Hippocampal formation (tissue), 2 donors: ENCODE measurements at regions not wholly inside any gene's neighbourhood (a gene's known extent, or its start where the extent isn't known, plus 50 kb on each side); places are given as distances from the start of the nearest gene placed in this dataset.

ENCODE experiments used
- DNase-seq, 2 donors: peaks; one replicate each; lab custom pipeline; 2025; lab: John Stamatoyannopoulos, UW

GRCh38 chr21:27704567-27705166, 737.8 kb upstream of the ADAMTS5 start:
- DNase-seq: no peak

GRCh38 chr21:27703791-27704190, 736.9 kb upstream of the ADAMTS5 start:
- DNase-seq: no peak

DNA sequence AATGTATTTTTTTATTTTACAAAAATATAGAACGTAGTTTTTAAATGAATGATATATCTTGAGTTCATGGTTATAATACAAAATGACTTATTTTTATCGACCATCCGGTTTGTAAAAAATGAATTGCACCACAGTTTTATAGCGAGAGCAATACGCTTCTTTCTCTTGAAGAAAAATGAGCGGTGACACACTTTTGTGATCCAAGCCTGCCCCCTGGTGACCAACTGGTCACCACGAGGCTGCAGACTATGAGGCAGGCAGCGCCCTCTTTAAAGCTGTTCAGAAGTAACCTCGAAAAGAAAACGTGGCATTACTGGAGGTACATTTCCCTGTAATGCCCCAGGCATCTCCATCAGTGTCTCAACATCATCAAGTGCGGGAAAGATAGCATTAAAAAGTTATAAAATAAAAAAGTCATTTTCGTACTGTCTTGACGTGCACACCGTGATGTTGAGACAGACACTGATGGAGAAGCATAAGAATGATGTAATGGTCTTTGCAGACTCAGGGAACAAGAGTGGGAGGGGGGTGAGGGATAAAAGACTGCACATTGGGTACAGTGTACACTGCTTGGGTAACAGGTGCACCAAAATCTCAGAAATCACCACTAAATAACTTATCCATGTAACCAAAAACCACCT, 734.2 kb upstream of the ADAMTS5 start:
- DNase-seq: peak; percentile 72 to 77

DNA sequence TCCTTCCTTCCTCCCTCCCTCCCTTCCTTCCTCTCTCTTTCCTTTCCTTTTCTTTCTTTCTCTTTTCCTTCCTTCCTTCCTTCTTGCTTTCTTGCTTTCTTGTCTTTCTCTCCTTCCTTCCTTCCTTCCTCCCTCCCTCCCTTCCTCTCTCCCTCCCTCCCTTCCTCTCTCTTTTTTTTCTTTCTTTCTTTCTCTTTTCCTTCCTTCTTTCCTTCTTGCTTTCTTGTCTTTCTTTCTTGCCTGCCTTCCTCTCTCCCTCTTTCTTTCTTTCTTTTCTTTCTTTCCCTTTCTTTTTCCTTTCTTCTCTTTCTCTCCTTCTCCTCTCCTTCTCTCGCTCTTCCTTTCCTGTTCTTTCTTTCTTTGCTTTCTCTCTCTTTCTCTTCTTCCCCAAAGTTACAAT, 728.4 kb upstream of the ADAMTS5 start:
- DNase-seq: no peak

DNA sequence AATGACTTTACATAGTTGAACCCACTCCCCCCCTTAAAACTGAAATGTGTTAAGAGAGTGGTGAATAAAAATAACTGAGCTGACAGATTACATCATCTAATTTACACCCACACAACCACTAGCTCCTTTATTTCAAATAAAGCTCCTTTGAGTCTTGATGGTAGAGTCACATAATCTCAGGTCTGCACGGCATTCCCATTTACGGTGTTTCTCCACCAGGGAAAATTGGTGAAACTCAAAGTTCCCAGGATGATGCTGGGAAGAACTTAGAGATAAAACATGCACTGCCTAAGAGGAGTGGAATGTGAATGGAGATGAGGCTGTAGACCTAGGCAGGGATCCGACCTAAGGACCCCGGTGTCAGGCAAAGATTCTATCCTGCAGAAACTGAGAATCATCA, 727.8 kb upstream of the ADAMTS5 start:
- DNase-seq: no peak

DNA sequence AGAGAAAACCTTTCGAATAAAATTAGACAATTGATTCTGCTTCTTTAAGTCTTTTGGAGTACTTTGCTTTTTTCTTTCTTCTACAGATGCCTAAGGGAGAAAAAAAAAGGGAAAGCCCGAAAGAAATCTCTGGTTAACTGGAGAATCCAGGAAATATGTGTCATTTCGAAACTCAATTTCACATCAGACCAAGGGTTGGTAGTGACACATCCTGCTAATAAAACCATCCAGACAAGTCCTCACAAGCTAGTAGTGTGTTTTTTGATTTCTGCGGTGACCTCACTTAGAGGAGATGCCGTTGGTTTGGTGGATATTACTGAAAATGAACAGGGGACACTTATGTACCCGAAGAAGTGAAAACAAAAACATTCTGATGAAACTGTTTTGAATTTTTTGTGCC, 726.5 kb upstream of the ADAMTS5 start:
- DNase-seq: no peak

GRCh38 chr21:27691516-27691915, 724.6 kb upstream of the ADAMTS5 start:
- DNase-seq: no peak

- no peak for DNase-seq
These were observed 724.1 kb upstream of the ADAMTS5 start for GRCh38 chr21:27691006-27691405.

- no peak for DNase-seq
These were observed 723.5 kb upstream of the ADAMTS5 start for GRCh38 chr21:27690426-27690825.

DNA sequence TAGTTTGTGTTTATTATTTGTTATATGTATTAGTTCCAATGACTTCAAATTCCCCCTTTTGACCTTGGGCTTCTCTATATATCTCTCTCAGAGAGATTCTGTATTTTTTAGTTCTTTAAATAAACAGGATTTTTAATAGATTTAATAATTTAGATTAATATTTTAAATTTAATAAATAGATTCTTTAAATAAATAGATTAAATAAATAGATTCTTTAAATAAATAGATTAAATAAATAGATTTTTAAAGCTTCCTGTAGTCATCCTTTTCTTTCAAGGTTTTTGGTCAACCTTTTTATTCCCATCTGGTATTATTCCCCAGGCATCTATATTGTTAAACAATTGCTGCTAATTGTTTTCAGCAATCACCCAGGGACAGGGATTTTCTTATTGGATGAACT, 721.9 kb upstream of the ADAMTS5 start:
- no peak for DNase-seq

GRCh38 chr21:27683292-27683691, 716.4 kb upstream of the ADAMTS5 start:
- no peak for DNase-seq

- no peak for DNase-seq
These were observed 715.0 kb upstream of the ADAMTS5 start for GRCh38 chr21:27681841-27682240.

DNA sequence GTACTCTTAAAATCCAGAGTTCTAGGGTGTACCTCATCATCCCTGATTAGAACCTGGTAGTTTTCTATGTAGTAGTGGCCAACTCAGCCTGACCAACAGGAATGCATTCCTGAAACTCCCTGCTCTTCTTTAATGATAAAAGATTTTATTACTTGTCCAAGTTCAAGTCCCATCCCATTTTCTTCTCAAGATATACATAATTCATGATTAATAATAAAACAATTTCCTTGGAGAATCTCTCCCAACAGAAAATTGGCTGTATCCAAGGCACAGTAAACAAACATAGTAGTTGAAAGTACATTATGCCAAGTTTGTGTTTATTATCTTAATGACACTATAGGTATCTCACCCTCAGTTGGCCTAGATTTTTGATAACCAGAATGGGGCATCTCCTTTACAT, 714.1 kb upstream of the ADAMTS5 start:
- DNase-seq: no peak

DNA sequence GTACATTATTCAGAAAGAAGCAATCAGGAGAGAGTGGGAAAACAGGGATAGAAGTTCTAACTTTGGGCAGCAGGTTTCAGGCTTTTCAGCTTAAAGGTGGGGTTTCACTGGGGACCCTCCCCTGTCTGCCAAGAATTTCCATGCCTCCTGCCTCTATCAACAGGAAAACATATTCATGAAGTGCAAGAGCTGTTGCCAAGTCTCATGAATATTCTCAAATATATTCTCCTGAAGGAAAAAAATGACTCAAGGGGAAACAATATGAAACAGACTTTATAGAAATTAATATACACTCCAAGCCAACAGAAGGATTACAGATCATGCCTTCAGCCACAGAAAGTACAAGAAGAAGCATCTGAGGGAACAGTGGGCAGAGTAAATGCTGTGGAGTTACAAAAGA, 713.3 kb upstream of the ADAMTS5 start:
- no peak for DNase-seq

DNA sequence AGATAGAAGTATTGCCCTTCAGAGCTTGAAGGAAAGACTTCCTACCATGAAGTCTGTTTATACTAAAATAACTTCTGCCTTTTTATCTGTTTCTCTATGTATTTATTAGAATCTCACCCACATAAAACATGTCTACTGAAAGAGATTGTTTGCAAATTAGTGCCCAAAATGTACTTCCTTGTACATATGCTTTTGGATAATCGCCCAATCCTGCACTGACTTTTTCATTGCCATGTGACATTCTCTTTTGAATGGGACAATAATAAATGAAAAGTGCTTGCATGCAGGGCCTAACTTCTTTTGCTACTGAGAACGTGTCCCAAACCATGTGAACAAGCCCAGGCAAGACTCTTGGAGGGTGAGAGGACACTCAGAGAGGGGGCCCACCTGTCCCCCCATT, 711.6 kb upstream of the ADAMTS5 start:
- no peak for DNase-seq

GRCh38 chr21:27677546-27677945, 710.7 kb upstream of the ADAMTS5 start:
- DNase-seq: no peak

DNA sequence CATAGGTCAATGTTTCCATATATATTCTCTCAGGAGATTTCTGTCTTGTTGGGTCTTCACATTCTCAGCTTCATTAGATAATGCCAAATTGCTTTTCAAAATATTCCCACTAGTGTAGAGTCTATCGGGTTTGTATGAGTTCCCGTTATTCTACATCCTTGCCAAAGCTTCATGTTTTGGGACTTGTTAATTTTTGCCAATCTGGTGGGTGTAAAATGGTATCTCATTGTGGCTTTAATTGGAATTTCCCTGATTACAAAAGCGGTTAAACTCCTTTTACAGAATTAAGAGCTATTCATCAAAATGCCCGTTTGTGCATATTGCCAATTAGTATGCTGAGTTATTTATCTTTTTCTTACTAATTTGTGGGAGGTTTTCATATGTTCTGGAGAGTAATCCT, 708.4 kb upstream of the ADAMTS5 start:
- no peak for DNase-seq

- no peak for DNase-seq
These were observed 707.2 kb upstream of the ADAMTS5 start for GRCh38 chr21:27674041-27674615.

DNA sequence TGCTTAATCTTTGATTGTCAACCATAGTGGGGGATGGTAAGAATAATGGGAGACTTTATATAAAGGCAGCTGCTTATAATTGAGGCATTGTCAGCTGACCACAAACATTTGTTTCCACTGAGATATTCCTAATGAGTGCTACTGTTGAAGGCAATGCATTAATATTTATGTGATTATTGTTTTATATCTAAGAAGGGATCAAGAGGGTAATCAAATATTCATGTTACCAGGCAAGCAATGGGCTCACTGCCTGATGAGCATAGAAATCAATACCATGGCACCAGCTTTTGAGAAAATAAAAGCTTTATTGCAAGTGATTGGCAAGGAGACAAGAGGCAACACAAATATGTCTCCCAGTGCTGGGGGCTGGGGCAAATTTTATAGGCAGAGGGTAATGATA, 706.7 kb upstream of the ADAMTS5 start:
- DNase-seq: no peak

DNA sequence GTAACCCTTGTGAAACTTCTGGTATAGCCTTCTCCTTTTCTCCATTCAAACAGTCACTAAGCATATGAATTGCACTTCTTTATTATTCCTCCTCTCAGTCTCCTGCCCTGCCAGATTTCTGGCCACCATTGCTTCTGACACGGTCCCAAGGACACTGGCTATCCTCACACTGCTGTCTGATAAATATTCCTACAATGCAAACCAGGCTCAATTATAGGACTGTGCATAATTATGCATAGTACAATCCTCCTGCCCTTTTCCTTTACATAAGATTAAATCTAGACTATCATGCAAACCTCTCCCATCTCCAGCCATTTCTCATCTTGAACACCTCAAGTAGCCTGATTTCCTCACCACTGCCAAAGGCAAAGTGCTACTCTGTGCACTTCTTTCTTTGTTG, 704.3 kb upstream of the ADAMTS5 start:
- no peak for DNase-seq

DNA sequence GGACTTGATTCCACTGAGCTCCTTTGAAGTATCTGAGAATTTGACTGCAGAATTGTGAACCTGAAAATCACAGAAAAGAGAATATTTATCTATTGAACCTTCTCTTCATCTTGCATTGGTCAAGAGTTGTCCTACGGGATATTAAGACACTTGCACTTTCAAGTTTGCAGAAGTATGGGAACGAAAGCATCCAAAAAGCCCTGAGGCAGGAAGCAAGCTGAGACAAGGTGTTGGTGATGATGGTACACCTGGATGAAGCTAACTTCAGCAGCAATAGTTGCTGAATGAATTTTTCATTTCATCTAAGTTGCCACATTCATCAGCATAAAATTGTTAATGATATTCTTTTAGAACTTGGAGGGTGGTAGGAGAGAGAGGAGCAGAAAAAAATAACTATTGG, 686.6 kb upstream of the ADAMTS5 start:
- DNase-seq: no peak

DNA sequence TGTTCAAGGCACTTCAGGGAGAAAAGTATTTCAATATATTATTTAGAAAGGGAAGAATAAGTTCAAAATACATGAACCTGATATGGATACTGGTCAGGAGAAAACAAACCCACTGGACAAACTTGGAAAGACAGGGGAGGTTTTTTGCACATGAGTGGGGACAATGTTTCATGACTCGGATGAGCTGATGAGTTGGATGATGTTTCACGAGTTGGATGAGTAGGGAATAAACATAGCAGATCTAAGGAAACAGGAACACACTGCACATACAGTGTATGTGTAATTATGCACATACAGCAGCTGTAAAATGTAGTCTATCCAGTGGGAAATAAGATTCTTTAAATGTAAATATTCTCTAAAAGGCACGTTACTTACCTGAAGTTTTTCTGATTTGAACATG, 682.9 kb upstream of the ADAMTS5 start:
- DNase-seq: no peak

DNA sequence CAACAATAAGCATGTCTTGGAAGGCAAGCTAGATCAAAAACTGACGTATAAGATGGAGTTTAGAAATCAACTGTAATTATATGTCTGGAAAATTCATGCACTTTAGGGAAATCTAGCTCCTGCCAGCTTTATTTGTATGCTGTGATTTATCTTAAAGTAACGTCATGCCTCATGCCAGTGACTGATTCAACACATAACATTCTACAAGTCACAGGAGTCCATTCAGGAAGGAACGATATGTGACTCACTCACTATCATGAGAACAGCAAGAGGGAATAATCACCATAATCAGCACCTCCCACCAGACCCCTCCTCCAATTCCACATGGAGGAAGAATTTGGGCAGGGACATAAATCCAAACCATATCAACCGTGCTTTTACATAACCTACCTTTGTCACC, 682.4 kb upstream of the ADAMTS5 start:
- no peak for DNase-seq

DNA sequence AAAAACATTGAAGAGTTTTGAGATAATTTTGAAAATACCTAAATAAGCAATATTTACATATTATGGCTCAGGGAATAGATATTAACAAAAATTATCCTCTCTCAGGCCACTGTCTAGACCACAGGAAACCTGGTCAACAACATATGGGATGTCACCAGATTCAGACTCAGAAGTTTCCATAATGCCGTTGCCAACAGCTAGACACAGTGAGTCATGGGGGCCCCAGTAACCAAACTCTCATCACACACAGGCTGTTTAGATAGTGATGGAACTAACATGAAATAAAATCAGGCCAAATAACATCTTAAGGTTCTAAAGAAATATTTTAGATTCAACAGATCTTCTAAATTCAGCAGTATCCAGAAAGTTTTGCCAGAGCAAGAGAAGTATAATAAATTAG, 681.7 kb upstream of the ADAMTS5 start:
- no peak for DNase-seq
